GM12878 (cell line): ENCODE measurements at regions not wholly inside any gene's neighbourhood (a gene's known extent, or its start where the extent isn't known, plus 50 kb on each side); places are given as distances from the start of the nearest gene placed in this dataset.

Experiments used
- ATAC-seq: fragments of 200-7000 bp; cut with Tn5 transposase; 3 replicates; pipeline ENCODE4 v1.9.1; 2020; ENCODE audit warnings: mild to moderate bottlenecking, moderate library complexity
- BruUV-seq: library from RNA; stranded (reverse); fragments of 400-500 nt; replicated peaks from 2 replicates; lab custom pipeline; 2021; lab: Mats Ljungman, UMichigan
- CTCF ChIA-PET: fragments of 300-600 bp; sonication (Branson Sonifier 250); formaldehyde crosslinking; extraction: SDS; loops from one replicate; lab custom pipeline; 2021; ENCODE audit warnings: inconsistent platforms; lab: Yijun Ruan, JAX
- POLR2A ChIA-PET: fragments of 350-600 bp; formaldehyde crosslinking; extraction: SDS; loops from one replicate; lab custom pipeline; 2021; ENCODE audit warnings: inconsistent platforms; lab: Charles Lee
- RAD21 ChIA-PET: fragments of 300-600 bp; sonication (Branson Sonifier 250); formaldehyde crosslinking; loops from one replicate; lab custom pipeline; 2023; ENCODE audit warnings: antibody characterized with exemption; ENCODE audit not compliant: unreplicated experiment; lab: Charles Lee
- SMC1A ChIA-PET: fragments of 300-600 bp; sonication (Branson Sonifier 250); formaldehyde crosslinking; loops from one replicate; lab custom pipeline; 2023; ENCODE audit not compliant: unreplicated experiment, uncharacterized antibody; lab: Charles Lee
- DNase-seq: peaks from one replicate; pipeline ENCODE4 v3.0.0-alpha.2; 2011; ENCODE audit warnings: low read depth, low spot score
- FAIRE-seq: peaks from 3 replicates; lab custom pipeline; 2011; peaks lifted over from hg19 to GRCh38; lab: Jason Lieb, UNC
- H2AFZ ChIP-seq: 2 replicates; pipeline ENCODE4 v1.6.0; 2011; ENCODE audit warnings: low read depth, low read length, control low read depth; ENCODE audit not compliant: control insufficient read depth
- H3K27ac ChIP-seq: 2 replicates; pipeline ENCODE4 v1.5.1; 2011; ENCODE audit warnings: control low read depth; ENCODE audit not compliant: control insufficient read depth, insufficient read depth
- H3K27me3 ChIP-seq, 2 experiments: replicated peaks in 1 of 2; 2 replicates each; pipeline versions ENCODE4 v1.6.0 to v1.6.1; 2011; ENCODE audit warnings: low read length in 1 of 2; ENCODE audit not compliant: control insufficient read depth in 2 of 2, insufficient read depth in 2 of 2
- H3K36me3 ChIP-seq, 2 experiments: 2 replicates each; pipeline ENCODE4 v1.5.1; 2011; ENCODE audit warnings: low read length in 1 of 2; ENCODE audit not compliant: control insufficient read depth in 2 of 2, insufficient read depth in 2 of 2
- H3K4me1 ChIP-seq: 2 replicates; pipeline ENCODE4 v1.6.1; 2011; ENCODE audit warnings: mild to moderate bottlenecking, low read length, moderate library complexity, mixed read lengths; ENCODE audit not compliant: control insufficient read depth, insufficient read depth
- H3K4me2 ChIP-seq: 2 replicates; pipeline ENCODE4 v1.6.0; 2011; ENCODE audit warnings: control low read depth; ENCODE audit not compliant: control insufficient read depth, insufficient read depth
- H3K4me3 ChIP-seq: fragments of 200-600 bp; sonication (generic); 2 replicates; pipeline ENCODE4 v1.5.1; 2016
- H3K79me2 ChIP-seq: 2 replicates; pipeline ENCODE4 v1.6.0; 2011; ENCODE audit warnings: low read length; ENCODE audit not compliant: control insufficient read depth, insufficient read depth
- H3K9ac ChIP-seq: 2 replicates; pipeline ENCODE4 v1.8.0; 2011; ENCODE audit warnings: low read length, control low read depth, mixed read lengths; ENCODE audit not compliant: control insufficient read depth, insufficient read depth
- H3K9me3 ChIP-seq: replicated peaks from 3 replicates; pipeline ENCODE4 v1.5.1; 2011; ENCODE audit warnings: mild to moderate bottlenecking, low read length; ENCODE audit not compliant: control insufficient read depth, insufficient read depth
- H4K20me1 ChIP-seq: 2 replicates; pipeline ENCODE4 v1.6.0; 2011; ENCODE audit not compliant: control insufficient read depth, insufficient read depth
- BHLHE40 ChIP-seq, 2 experiments: fragments of 450-650 bp in 1 of 2; IDR thresholded peaks; 2 replicates each; pipeline ENCODE4 v1.6.1; 2011 to 2017; ENCODE audit warnings: low read depth in 2 of 2, borderline replicate concordance in 1 of 2, improper control_type of control experiment in 1 of 2, low read length in 1 of 2, mild to moderate bottlenecking in 1 of 2
- CREB1 ChIP-seq: IDR thresholded peaks from 2 replicates; pipeline ENCODE4 v1.6.1; 2012; ENCODE audit warnings: low read depth, mild to moderate bottlenecking, inconsistent platforms
- ETV6 ChIP-seq, 2 experiments: fragments of 450-650 bp in 1 of 2; IDR thresholded peaks in 1 of 2; conservative IDR thresholded peaks in 1 of 2; 2 replicates each; pipeline ENCODE4 v1.6.1; 2014; ENCODE audit warnings: antibody characterized with exemption in 1 of 2, borderline replicate concordance in 1 of 2, low read depth in 1 of 2, mild to moderate bottlenecking in 1 of 2, moderate library complexity in 1 of 2
- HCFC1 ChIP-seq: fragments of 150-350 bp; IDR thresholded peaks from 2 replicates; pipeline ENCODE4 v1.6.1; 2014; ENCODE audit warnings: low read length
- IRF4 ChIP-seq: IDR thresholded peaks from 2 replicates; pipeline ENCODE4 v1.6.1; 2011; ENCODE audit warnings: low read depth, low read length
- KAT2A ChIP-seq: conservative IDR thresholded peaks from 2 replicates; pipeline ENCODE4 v1.6.1; 2011; ENCODE audit warnings: low read depth, low read length; ENCODE audit not compliant: control insufficient read depth
- SMAD1 ChIP-seq: fragments of 450-650 bp; IDR thresholded peaks from 2 replicates; pipeline ENCODE4 v1.6.1; 2018; ENCODE audit warnings: mild to moderate bottlenecking, low read depth; ENCODE audit not compliant: partially characterized antibody
- STAT3 ChIP-seq: IDR thresholded peaks from 2 replicates; pipeline ENCODE4 v1.6.1; 2011; ENCODE audit warnings: low read depth, low read length, improper control_type of control experiment
- TBL1XR1 ChIP-seq: IDR thresholded peaks from 2 replicates; pipeline ENCODE4 v1.6.1; 2012; ENCODE audit warnings: low read depth, low read length, improper control_type of control experiment
- TCF3 ChIP-seq: IDR thresholded peaks from 2 replicates; pipeline ENCODE4 v1.6.1; 2012; ENCODE audit warnings: low read depth, mild to moderate bottlenecking, low read length, borderline replicate concordance; ENCODE audit not compliant: insufficient read depth
- WGBS: methylation state at CpG from one replicate; pipeline ENCODE4 v1.1.6; 2016; ENCODE audit warnings: low lambda C conversion rate; ENCODE audit not compliant: insufficient replicate concordance, insufficient coverage; ENCODE audit errors: missing lambda C conversion rate; 5-methylcytosine and 5-hydroxymethylcytosine counted together
- in situ Hi-C: fragments of 300-500 bp; cut with MboI; formaldehyde crosslinking; loops from 9 replicates; pipeline ENCODE4 v1.14.3; 2018; ENCODE audit warnings: mixed read lengths
- intact Hi-C: fragments of 100-400 bp; cut with micrococcal nuclease; formaldehyde crosslinking; loops from one replicate; pipeline ENCODE4 v1.14.2; 2022; ENCODE audit not compliant: unreplicated experiment
- TF ChIP-seq, protein P1 (sequence below): IDR thresholded peaks from 2 replicates; pipeline ENCODE4 v1.6.1; 2011; ENCODE audit warnings: low read depth, mild to moderate bottlenecking, low read length, moderate library complexity, borderline replicate concordance; ENCODE audit errors: extremely low read depth
- TF ChIP-seq, protein P2 (sequence below): fragments of 450-650 bp; IDR thresholded peaks from 2 replicates; pipeline ENCODE4 v1.6.1; 2018; ENCODE audit warnings: borderline replicate concordance, mild to moderate bottlenecking; ENCODE audit not compliant: partially characterized antibody

DNA sequence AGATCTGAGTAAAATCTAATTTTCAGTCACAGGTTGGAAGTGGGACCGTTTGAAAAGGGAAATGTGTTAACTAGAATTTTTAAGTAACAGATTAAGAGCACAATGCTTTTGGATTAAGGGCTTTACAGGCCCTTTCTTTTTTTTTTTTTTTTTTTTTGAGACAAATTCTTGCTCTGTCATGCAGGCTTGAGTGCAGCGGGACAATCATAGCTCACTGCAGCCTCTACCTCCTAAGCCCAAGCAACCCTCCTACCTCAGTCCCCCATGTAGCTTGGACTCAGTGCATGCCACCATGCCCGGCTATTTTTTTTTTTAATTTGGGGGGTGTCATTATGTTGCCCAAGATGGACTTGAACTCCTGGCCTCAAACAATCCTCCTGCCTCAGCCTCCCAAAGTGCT, 363.7 kb downstream of the LIG4 start:
- BruUV-seq = no TSS peak
- 43% methylated on average over 2 of the region's 3 CpGs for WGBS
- no peak overlapping the region for H3K27ac ChIP-seq

DNA sequence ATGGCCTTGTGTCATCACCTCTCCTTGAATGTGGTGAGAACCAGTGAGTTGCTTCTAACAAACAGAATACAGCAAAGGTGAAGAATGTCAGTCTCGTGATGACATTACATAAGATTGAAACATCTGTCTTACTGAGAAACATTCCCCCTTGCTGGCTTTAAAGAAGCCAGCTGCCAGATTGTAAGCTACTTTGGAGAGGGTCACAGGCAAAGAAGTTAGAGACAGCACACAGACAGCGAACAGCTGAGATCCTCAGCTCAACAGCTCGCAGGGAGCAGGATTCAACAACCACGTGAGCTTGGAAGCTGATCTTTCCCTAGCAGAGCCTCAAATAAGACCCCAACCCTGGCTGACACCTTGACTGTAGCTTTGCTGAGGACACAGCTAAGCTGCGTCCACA, 367.9 kb downstream of the LIG4 start:
- intact Hi-C loops = no loop called here

More for the DNA sequence above, 363.7 kb downstream of the LIG4 start:
- intact Hi-C loops = no loop called here
- DNase-seq (no peak), ATAC-seq (no peak), FAIRE-seq (no peak)
- TF ChIP-seq STAT3 = no peak
- TF ChIP-seq, protein P1, sequence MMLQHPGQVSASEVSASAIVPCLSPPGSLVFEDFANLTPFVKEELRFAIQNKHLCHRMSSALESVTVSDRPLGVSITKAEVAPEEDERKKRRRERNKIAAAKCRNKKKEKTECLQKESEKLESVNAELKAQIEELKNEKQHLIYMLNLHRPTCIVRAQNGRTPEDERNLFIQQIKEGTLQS = no peak
- TF ChIP-seq TCF3 = no peak
- no peak for TF ChIP-seq ETV6 (conservative IDR thresholded peaks at IDR 0.05 in 1 of 2, IDR thresholded peaks at IDR 0.05 in 1 of 2; ENCODE audit: borderline replicate concordance in 1 of 2, low read depth in 1 of 2)
- no peak for TF ChIP-seq TBL1XR1
- TF ChIP-seq IRF4 = no peak
- Histone ChIP-seq H3K4me3 (no peak overlapping the region), H3K4me2 (no peak overlapping the region), H3K79me2 (no peaks in the 10 kb centered on the region), H3K4me1 (no peaks in the 10 kb centered on the region), H3K9ac (no peak overlapping the region), H3K36me3 (no peaks in the 10 kb centered on the region), H3K27me3 (no peaks in the 10 kb centered on the region), H3K9me3 (no peaks in the 10 kb centered on the region), H2AFZ (no peak overlapping the region), H4K20me1 (no peaks in the 10 kb centered on the region)
- ChIA-PET RAD21 (no interaction called here), CTCF (no interaction called here), POLR2A (no interaction called here), SMC1A (no interaction called here)
- in situ Hi-C loops = no loop called here

More for the DNA sequence above, 367.9 kb downstream of the LIG4 start:
- ChIA-PET RAD21 (no interaction called here), POLR2A (no interaction called here), SMC1A (no interaction called here), CTCF (no interaction called here)
- H3K36me3 ChIP-seq = no peaks in the 10 kb centered on the region
- no peaks in the 10 kb centered on the region for H4K20me1 ChIP-seq
- no peak overlapping the region for H3K4me2 ChIP-seq
- FAIRE-seq (no peak), DNase-seq (no peak)
- H2AFZ ChIP-seq = no peak overlapping the region
- BruUV-seq = no TSS peak
- no peak overlapping the region for H3K27ac ChIP-seq
- in situ Hi-C loops = no loop called here
- no peaks in the 10 kb centered on the region for H3K79me2 ChIP-seq
- TF ChIP-seq BHLHE40 (IDR thresholded peaks at IDR 0.05; ENCODE audit: borderline replicate concordance in 1 of 2, low read depth in 2 of 2, low read length in 1 of 2) (no peak), SMAD1 (no peak), HCFC1 (no peak), KAT2A (no peak), CREB1 (no peak)
- TF ChIP-seq, protein P2, sequence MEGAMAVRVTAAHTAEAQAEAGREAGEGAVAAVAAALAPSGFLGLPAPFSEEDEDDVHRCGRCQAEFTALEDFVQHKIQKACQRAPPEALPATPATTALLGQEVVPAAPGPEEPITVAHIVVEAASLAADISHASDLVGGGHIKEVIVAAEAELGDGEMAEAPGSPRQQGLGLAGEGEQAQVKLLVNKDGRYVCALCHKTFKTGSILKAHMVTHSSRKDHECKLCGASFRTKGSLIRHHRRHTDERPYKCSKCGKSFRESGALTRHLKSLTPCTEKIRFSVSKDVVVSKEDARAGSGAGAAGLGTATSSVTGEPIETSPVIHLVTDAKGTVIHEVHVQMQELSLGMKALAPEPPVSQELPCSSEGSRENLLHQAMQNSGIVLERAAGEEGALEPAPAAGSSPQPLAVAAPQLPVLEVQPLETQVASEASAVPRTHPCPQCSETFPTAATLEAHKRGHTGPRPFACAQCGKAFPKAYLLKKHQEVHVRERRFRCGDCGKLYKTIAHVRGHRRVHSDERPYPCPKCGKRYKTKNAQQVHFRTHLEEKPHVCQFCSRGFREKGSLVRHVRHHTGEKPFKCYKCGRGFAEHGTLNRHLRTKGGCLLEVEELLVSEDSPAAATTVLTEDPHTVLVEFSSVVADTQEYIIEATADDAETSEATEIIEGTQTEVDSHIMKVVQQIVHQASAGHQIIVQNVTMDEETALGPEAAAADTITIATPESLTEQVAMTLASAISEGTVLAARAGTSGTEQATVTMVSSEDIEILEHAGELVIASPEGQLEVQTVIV = no peak
- TF ChIP-seq, all 136 proteins: peak for 0
- H3K9me3 ChIP-seq = no peaks in the 10 kb centered on the region
- 0% methylated on average over 5 of the region's 5 CpGs for WGBS
- H3K9ac ChIP-seq = no peak overlapping the region
- no peak for ATAC-seq
- no peak overlapping the region for H3K4me3 ChIP-seq
- H3K27me3 ChIP-seq = no peaks in the 10 kb centered on the region
- no peaks in the 10 kb centered on the region for H3K4me1 ChIP-seq
